GM21367 (cell line): ENCODE measurements at regions not wholly inside any gene's neighbourhood (a gene's known extent, or its start where the extent isn't known, plus 50 kb on each side); places are given as distances from the start of the nearest gene placed in this dataset.
"Not testable (repeated sequence)": the region's sequence is repeated elsewhere in the genome, so short reads cannot be mapped to it uniquely, and the experiment has no call there.

ENCODE experiments used
- ATAC-seq: cut with Tn5 transposase; IDR thresholded peaks from one replicate; pipeline ENCODE4 v1.9.1; 2021; ENCODE audit not compliant: unreplicated experiment

DNA sequence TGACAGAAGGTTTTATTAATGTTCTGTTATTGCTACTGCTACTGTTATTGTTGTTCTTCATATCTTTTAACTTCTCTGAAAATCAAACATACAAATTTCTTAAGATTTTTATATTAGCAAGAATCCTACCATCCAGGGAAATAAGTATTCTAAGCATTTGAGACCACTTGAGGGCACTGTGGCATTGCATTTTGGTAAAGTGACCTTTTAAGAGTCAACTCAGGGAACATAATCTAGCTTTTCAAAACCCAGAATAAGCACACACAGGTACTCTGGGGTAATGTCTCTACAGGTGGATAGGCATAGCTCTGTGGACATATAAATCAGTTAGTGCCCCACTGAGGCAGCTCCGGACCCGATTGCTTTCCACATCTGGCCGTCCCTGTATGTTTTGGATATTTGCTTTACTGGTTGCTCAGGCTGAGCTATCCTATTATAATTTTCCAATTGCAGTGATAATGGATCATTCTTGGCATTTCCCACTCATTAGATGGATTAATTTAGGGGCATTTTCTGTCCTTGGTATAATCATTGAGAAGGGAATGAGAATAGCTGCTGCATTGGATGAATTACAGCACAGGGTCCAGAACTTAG, 1425.1 kb upstream of the CDH8 start:
- ATAC-seq = no peak

DNA sequence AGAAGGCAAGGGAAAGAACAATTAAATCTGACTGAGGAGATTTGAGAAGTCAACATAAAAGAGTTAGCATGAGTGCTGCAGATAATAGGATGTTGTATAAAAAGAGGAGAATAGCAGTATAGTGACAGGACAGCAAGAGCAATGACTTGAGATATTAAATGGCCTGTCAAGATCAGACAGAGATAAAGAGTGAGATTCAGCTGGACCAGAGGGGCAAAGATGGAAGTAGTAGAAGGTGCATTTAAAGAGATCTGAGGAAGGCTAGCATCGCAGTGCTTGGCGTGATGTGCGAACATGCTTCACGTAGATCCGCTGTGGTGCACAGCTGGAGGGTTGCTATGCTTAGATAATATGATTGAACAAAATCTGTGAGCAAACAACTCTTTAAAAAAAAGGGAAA, 1422.6 kb upstream of the CDH8 start:
- no peak for ATAC-seq

DNA sequence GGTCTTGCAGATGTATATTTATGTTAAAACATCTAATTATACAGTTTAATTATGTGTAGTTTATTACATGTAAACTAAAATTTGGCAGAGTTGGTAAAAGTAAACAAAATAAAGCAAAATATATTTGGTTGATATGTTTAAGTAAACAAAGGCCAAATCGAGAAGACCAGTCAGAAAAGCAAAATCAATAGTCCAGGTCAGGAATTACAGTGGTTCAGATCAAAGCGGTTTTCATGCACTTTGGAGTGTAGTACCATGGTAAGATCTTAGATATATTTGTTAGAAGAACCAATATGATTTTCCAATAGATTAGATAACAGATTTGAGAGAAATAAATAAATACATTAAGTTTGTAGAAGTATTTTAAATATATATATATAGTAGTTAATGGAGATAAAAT, 1421.6 kb upstream of the CDH8 start:
- ATAC-seq = no peak

DNA sequence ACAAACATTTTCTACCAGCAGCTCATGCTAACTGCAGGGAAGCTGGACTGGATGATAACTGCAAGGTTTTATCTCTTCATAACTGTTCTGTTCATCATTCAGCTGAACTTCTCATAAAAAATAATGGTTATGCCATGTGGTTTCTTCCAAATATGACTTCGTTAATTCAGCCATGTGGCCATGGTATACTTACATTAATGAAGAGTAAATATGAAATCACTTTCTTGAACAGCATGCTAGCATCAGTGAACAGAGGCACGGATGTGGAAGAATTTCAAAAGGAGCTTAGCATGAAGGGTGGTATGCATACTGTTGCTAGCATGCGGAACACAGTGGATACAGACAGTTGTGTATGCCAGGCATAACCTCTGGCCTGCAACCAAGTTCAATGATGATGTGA, 1417.0 kb upstream of the CDH8 start:
- no peak for ATAC-seq

DNA sequence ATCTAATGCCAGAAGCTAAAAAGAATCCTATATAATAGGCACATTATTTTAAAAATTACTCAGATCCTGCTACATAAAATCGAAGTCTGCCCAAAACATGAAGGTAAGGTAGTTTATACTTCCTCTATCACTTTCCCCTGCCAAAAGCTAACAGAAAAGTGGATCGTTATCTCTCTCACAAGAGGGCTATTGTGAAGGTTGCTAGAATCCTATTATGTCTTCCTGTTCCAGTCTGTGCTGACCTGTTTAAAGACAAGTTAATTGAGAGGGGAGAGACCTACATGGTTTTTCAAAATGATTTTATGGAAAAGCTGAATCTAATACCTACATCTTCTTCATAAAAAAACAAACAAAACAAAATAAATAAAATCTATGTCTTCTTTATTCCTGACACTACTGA, 1410.9 kb upstream of the CDH8 start:
- ATAC-seq = no peak

DNA sequence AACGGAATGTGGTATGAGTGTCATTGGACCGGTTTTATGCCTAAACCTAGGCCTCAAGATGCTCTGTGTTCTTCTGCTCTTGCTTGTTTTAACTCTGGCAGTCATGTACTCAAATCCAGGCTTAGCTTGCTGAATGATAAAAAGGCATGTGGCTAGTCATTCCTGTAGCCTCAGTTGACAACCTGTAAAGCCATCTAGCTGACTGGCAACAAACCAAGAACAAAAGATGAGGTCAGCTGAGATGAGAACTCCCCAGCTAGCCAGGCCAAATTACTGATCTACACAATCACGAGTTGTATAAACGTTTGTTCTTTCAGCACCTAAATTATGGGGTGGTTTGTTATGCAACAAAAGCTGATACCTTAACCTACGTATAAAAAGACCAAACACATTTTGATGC, 1406.0 kb upstream of the CDH8 start:
- no peak for ATAC-seq

GRCh38 chr16:63426275-63426870, 1390.1 kb upstream of the CDH8 start:
- ATAC-seq = no peak

- ATAC-seq = no peak
Measured at GRCh38 chr16:63422715-63423114, 1386.5 kb upstream of the CDH8 start.

DNA sequence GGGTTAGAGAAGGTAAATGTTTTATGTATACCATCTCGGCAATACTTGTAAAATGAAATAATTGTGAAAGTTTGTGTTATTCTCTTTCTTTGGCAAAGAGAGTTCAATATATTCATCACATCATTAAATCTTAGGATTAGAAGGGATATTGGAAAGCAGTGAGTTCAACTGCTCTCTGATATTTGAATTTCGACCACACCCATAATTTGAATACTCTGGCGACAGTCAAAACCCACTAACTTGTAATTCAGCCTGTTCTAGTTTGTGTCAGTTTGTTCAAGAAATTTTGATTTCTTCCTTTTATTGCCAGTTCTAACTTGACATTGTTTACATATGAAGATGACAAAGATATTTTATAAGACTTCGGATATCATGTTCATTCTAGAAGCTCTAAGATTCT, 1380.5 kb upstream of the CDH8 start:
- no peak for ATAC-seq

GRCh38 chr16:63415014-63415413, 1378.8 kb upstream of the CDH8 start:
- no peak for ATAC-seq

- no peak for ATAC-seq
Measured at GRCh38 chr16:63410594-63410993, 1374.4 kb upstream of the CDH8 start.

DNA sequence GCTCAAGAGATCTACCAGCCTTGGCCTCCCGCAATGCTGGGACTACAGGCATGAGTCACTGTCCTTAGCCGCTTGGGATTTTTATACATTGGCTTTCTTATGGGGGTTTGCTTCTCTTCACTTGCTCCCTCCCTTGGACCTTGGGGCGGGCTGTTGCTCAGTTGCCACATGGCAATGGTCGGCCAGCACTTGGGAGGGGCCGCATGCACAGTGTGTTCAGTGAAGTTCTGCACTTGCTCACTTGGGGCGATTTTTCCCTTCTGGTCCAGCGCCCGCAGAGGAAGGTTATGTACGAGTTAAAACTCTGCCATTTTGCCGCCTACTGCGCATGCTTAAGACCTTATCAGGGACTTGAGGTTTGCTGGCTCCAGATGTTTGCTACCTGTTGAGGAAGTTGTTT, 1367.6 kb upstream of the CDH8 start:
- ATAC-seq = no peak

GRCh38 chr16:63388277-63388676, 1352.0 kb upstream of the CDH8 start:
- ATAC-seq = not testable (repeated sequence)

DNA sequence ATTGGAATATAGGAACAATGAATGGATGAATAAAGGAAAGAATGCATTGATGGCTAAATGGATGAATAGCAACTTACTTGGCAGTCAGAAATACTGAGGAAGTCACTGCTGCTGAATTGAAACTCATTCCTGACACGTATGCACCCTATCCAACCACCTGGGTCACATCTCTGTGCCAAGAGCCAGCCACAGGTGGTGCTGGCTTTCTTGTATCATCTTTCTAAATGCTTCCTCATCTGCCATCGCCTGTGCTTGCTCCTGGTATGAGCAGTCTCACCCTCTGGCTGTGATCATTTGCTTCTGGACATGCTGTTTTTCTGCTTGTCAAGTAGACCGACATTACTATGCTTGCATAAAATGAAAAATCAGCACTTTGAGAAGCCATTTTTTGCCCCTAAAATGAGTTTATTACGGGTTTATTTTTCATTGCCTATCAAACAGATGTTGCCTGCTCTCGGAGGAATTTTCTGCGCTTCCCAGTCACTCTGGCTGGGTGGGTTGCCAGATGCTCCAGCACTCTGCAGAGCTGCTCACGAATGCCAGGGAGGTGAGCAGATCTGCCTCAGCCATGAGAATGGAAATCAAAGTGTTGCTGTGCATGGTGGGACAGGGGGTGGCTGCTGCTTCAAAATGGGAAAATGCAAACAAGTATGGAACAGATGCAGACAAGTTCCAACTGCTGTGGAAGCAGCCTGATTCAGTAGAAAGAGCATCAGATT, 1349.6 kb upstream of the CDH8 start:
- ATAC-seq = no peak

- no peak for ATAC-seq
Measured at GRCh38 chr16:63373744-63374143, 1337.5 kb upstream of the CDH8 start.

GRCh38 chr16:63372815-63373214, 1336.6 kb upstream of the CDH8 start:
- no peak for ATAC-seq

GRCh38 chr16:63372283-63372682, 1336.0 kb upstream of the CDH8 start:
- no peak for ATAC-seq

DNA sequence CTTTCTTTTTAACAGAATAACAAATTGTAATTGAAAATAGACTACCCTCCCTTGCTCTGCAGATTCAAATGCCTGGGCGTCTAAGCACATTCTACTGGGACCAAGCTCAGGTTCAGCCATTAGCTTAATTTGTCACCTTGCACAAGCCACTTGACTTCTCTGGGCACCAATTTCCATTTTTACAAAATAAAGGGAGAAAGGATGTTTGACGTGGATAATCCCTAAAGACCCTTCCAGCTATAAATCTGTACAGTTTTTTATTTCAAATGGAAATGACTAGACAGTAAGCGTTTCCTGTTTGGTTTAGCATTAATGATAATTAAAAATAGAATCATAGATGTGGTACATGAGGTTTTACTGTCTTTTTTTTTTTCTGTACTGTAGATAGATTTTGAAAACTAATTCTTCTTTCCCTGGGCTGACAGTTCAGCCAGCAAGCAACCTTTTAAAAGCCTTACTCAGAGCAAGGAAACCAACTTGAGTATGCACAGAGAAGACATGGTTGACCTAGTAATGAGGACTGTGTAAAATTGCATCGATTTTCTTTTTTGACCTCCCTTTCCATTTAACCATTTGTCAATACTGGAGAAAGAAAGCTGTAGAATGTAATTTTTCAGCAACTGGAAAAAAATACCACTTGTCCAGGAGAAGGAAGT, 1329.5 kb upstream of the CDH8 start:
- no peak for ATAC-seq

DNA sequence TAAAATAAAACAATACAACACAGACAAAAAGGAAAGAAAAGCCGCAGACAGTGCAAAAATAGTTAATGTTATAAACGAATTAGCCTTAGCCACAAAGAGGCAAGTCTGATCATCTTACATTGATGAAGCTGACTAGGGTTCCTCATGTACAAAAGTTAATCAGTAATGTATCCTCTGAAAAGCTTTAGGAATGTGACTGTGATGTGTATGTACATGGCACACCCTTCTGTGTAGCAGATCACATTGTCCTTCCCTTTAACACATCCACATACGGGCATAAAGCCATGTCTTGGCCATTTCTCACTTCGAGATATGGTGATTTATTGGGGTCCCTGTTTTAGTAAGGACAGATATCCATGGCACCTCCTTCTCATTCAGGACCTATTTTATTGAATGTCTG, 1327.5 kb upstream of the CDH8 start:
- ATAC-seq = no peak

DNA sequence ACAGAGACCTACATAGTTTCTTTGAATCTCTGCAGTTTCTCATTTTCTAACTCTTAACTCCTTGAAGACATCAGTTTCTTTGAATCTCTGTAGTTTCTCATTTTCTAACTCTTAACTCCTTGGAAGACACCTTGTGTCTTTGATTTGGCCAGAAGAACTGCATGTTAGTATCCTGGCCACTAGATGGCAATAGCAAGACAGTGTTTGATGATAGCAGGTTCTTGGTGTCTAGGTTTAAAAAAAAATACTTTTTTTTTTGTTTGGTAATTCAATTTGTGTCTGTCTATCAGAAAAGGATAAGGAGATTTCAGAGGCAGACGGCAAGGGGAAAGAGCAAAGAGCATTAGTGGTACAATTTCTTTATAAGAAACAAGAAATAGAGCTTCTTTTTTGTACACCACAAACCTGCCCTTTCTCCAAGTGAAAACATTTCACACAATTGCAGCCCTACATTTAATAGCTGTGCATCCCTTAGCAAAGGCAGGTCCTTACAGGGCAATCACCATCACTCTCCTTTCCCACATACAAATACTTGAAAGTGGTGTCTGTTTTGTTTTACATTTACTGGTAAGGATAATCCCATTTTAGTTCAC, 1324.9 kb upstream of the CDH8 start:
- peak; percentile 86 for ATAC-seq

DNA sequence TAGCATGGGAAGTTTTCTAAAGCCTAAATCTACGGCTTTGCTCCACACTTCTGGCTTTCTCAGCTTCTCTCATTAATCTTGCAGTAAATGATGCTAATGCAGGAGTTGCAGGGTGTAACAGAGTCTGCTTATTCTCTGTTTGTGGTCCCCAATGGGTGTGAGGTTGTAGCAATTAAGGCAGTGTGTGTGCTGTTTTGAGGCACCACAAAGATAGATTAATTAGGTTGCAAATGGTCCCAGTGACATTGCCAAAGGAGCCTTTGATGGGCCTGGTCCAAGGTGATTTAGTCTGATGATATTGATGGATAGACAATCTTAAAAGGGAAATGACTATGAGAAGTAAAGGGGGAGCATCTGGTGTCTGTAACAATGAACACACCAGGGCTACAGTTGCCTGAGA, 1313.7 kb upstream of the CDH8 start:
- no peak for ATAC-seq

DNA sequence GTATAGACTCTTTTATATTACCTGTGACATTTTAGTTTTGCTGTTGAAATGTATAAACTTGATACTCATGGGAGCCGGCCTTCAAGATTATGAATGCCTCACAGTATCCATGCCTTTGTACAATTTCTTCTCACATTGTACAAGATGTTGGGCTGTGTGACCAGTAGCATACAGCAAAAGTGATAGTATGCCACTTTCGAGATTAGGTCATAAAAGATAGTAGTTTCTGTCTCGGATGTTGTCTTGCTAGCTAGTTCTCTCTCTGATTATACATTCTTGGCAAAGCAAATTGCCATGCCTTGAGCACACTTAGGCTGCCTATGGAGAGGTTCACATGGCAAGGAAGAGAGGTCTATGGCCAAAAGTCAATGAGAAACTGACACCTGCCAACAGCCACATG, 1309.8 kb upstream of the CDH8 start:
- no peak for ATAC-seq
